GM12874 (cell line): ENCODE measurements at regions not wholly inside any gene's neighbourhood (a gene's known extent, or its start where the extent isn't known, plus 50 kb on each side); places are given as distances from the start of the nearest gene placed in this dataset.

Experiments
- TF ChIP-seq, protein P1 (sequence below): IDR thresholded peaks from 2 replicates; pipeline ENCODE4 v1.5.1; 2011; ENCODE audit warnings: low read depth, mild to moderate bottlenecking, control low read depth, low read length, moderate library complexity; ENCODE audit not compliant: insufficient read depth

DNA sequence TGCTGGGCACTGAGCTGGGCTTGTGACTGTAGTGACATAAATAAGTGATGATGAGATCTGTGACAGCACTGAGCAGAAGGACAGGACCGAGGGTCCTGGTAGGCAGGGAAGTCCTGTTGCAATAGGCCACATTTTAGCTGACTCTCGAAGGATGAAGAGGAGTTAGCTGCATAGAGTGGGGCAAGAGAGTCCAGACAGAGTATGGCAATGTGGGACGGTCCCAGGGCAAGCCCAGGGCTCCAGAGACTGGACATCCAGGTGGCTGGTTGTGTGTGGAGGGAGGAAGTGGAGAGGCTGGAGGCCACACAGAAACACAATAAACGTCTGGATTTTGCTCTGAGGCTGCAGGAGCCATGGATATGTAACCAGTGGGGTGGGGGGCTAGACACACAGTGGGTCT, 64.5 kb upstream of the ZNF423 start:
- TF ChIP-seq, protein P1, sequence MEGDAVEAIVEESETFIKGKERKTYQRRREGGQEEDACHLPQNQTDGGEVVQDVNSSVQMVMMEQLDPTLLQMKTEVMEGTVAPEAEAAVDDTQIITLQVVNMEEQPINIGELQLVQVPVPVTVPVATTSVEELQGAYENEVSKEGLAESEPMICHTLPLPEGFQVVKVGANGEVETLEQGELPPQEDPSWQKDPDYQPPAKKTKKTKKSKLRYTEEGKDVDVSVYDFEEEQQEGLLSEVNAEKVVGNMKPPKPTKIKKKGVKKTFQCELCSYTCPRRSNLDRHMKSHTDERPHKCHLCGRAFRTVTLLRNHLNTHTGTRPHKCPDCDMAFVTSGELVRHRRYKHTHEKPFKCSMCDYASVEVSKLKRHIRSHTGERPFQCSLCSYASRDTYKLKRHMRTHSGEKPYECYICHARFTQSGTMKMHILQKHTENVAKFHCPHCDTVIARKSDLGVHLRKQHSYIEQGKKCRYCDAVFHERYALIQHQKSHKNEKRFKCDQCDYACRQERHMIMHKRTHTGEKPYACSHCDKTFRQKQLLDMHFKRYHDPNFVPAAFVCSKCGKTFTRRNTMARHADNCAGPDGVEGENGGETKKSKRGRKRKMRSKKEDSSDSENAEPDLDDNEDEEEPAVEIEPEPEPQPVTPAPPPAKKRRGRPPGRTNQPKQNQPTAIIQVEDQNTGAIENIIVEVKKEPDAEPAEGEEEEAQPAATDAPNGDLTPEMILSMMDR, result no peak

DNA sequence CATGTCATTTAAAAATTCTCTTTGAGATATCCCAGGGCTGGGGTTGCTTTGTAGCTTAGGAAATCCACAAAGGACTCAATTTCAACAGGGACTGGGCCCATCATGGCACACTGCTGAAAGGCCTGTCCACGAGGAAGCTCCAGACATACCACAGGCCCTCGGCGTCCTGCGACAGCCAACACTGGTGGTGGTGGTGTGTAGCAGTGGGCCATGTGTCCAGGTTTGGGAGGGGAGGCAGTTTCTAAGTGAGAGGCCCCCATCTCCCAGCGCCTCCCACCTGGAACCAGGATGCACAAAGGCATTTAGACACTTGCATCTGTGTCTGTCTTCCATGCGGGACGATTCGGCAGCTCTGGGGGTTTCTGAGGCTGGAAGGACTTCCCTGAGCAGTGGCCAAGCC, 65.2 kb upstream of the ZNF423 start:
- TF ChIP-seq, protein P1, result no peak

DNA sequence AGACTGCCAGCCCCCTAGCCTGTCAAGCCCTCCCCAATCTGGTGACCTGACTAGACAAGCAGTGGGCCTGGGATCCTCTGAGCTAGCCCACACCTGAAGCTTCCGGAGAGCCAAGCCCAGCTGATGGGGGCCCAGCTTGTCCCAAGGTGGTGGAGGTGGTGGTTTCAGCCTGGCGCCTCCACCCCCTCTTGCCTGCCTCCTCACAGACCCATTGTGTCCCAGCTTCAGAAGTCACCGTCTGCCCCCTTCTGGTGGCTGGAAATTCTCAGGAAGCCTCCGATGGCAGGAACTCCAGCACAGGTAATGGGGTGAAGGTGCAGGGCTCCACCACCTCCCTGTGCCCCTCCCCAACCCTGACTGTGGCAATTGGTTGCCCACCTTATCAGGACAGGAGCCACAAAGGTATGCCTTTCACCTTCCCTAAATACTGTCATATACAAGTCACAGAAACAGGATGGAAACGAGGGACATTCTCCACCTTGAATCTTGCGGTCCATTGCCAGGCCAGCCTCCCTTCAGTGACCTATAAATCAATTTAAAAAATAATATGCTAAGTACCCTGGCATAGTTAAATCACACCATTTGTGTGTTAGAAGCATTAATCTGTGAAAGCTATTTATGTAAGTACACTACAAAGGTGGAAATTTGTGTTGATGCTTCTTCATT, 66.0 kb upstream of the ZNF423 start:
- TF ChIP-seq, protein P1, result peak; percentile 64

DNA sequence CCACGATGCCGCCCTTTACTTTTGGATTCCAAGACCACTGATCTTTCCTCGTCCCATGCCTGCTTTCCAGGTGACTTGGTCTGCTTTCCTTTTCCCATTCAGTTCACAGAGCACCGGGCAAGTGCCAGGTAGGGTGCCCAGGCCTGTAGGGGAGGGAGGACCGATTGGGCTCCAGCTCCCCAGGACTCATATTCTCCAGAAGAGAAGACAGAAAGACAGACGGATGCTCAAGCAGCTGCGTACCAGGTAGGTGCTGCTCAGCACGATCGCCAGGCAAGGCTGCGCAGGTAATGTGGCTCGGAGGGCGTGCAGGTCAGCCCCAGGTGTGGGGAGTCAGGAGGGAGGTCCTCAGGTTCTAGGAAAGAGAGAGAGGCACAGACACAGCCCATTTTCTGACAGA, 67.5 kb upstream of the ZNF423 start:
- TF ChIP-seq, protein P1, result no peak

DNA sequence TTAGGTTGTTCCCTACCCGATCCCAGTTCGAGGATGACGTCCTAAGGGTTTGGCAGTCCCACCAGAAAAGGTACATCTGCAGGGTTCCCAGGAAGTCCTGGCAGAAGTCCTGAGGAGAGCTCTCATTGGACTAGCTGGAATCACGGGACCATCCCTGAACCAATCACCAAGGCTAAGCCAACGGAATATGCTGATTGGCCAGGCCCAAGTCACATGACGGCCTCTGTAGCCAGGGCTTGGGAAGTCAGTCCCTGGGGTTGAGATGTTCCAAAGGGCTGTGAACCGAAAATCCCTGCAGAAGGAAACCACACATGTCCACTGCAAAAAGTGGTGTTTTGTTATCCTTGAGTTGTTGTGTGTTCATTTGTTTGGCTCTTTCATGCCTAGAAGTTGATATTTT, 68.2 kb upstream of the ZNF423 start:
- TF ChIP-seq, protein P1, result no peak

DNA sequence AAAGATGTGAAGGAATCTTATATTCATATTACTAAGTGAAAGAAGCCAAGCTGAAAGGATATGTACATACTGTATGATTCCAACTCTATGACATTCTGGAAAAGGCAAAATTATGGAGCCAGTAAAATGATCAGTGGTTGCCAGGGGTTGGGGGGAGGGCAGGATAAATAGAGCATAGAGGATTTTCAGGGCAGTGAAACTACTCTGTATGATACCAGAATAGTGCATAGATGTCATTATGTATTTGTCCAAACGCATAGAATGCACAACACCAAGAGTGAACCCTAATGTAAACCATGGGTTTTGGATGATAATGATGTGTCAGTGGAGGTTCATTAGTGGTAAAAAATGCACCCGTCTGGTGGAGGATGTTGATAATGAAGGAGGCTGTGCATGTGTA, 71.0 kb upstream of the ZNF423 start:
- TF ChIP-seq, protein P1, result no peak

DNA sequence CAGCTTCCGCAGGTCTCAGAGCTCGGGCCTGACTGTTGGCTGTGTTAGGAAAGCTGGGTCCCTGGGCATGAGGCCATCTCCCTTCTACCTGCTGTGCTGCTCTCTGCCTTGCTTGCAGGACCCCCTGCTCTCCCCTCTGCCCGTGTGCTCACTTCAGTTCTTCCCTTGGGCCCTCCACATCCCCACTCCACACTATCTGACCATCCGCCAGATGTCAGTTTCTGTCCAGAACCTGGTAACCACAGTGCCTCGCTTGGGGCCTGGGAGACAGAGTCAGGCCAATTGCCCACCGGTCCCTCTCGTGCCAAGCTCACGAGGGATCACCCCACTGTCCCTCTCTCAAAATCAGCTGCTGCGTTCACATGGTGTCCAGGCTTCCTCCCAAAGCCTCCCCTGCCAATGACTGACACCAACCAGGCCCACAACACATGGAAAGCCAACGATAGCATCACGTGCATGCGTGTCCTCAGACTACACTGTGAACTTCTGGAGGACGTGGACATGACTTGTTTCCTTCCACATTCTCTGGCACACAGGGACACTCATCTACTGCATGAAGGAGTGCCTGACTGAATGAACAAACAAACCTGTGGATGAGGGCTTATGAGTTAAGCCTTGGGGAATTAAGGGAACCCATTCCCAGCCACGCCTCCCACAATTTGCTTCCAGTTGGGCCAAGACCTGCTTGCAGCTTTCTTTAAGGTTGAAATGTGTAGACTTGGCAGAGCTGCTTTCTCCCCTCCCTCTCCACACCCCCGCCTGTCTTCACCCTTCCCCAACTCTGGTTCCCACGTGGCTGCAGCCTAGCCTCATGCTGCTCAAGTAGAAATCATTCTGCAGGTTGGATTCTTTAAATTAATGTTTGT, 72.5 kb upstream of the ZNF423 start:
- TF ChIP-seq, protein P1, result no peak
